ENCODE measurements at regions not wholly inside any gene's neighbourhood (a gene's known extent, or its start where the extent isn't known, plus 50 kb on each side); places are given as distances from the start of the nearest gene placed in this dataset.

- intact Hi-C loops (cut with micrococcal nuclease): loop anchor here (5.0 kb wide), 1 partner anchor 153 kb away; the partner anchor contains the start of gene ID2
- no peak overlapping the region for H3K27ac Mint-ChIP-seq
- DNase-seq (no peak), ATAC-seq (ENCODE audit: low read depth) (no peak)
- no peak overlapping the region for H3K4me3 Mint-ChIP-seq
- H3K9me3 Mint-ChIP-seq: peaks cover 11% of the 10 kb centered on the region
- H3K36me3 Mint-ChIP-seq (ENCODE audit: low read depth): no peaks in the 10 kb centered on the region
- POLR2A ChIA-PET: interaction anchor here (1.0 to 1.2 kb wide), 2 partner anchors 10 to 14 kb away, joined by 3 to 5 read pairs; no protein-coding TSS in a partner anchor
- H3K4me1 Mint-ChIP-seq: peaks cover 27% of the 10 kb centered on the region
- CTCF ChIA-PET: no interaction called here
- peaks cover 17% of the 10 kb centered on the region for H3K27me3 Mint-ChIP-seq
- TF ChIP-seq, protein P1, sequence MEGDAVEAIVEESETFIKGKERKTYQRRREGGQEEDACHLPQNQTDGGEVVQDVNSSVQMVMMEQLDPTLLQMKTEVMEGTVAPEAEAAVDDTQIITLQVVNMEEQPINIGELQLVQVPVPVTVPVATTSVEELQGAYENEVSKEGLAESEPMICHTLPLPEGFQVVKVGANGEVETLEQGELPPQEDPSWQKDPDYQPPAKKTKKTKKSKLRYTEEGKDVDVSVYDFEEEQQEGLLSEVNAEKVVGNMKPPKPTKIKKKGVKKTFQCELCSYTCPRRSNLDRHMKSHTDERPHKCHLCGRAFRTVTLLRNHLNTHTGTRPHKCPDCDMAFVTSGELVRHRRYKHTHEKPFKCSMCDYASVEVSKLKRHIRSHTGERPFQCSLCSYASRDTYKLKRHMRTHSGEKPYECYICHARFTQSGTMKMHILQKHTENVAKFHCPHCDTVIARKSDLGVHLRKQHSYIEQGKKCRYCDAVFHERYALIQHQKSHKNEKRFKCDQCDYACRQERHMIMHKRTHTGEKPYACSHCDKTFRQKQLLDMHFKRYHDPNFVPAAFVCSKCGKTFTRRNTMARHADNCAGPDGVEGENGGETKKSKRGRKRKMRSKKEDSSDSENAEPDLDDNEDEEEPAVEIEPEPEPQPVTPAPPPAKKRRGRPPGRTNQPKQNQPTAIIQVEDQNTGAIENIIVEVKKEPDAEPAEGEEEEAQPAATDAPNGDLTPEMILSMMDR (IDR thresholded peaks at IDR 0.05): no peak
Measured at GRCh38 chr2:8528863-8529262, 153.0 kb upstream of the ID2 start.

DNA sequence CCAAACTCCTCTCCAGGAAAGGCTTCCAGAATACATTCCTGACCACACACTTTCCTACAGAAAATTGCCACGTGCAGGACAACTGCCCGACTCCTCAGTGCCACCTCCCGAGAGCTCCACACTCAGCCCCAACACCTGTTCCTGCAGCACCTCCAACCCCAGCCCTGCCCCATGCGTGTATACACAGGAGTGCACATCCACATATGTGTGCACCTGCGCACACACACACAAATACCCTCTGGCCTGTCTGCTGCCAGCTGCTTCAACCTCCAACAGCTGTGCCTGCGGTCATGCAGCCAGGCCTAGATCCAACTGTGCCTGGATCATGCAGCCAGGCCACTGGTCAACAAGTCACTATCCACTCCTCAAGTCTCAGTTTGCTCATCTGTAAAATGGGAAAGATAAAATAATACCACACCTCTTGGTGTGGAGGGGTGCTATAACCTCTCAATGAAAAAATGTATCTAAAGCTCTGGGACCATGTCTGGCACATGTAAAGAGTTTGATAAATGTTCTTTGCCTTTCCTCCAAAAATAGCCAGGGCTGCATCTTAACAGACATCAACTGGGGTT, 152.1 kb upstream of the ID2 start:
- H3K4me3 Mint-ChIP-seq: no peak overlapping the region

DNA sequence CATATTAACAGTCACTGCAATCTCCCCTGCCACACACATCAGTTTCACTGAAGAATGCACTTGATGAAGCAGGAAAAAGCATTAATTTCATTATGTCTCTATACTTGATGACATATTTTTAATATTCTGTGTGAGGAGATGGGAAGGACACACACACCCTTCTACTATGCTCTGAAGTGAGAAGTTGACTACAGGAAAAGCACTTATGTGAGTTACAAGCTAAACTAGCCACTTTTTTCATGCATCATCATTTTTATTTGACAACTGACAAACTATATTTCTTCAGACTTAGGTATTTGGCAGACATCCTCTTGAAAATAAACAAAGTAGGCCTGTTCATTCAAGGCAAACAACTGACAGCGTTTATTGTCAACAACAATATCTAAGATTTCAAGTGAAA, 150.4 kb upstream of the ID2 start:
- TF ChIP-seq, protein P1 (IDR thresholded peaks at IDR 0.05): no peak

More for the DNA sequence above, 152.1 kb upstream of the ID2 start:
- ChIA-PET POLR2A (interaction anchor here (1.2 kb wide), 1 partner anchor 9 kb away, joined by 5 read pairs; no protein-coding TSS in a partner anchor), CTCF (no interaction called here)
- Mint-ChIP-seq H3K27ac (peak overlapping the region; percentile 39), H3K36me3 (ENCODE audit: low read depth) (no peaks in the 10 kb centered on the region), H3K9me3 (peaks cover 11% of the 10 kb centered on the region), H3K4me1 (peaks cover 31% of the 10 kb centered on the region), H3K27me3 (peaks cover 14% of the 10 kb centered on the region)
- no peak for DNase-seq
- intact Hi-C loops (cut with micrococcal nuclease): loop anchor here (5.0 kb wide), 1 partner anchor 153 kb away; the partner anchor contains the start of gene ID2
- TF ChIP-seq, protein P1 (IDR thresholded peaks at IDR 0.05): no peak
- no peak for ATAC-seq (ENCODE audit: low read depth)

GRCh38 chr2:8532438-8532837, 149.4 kb upstream of the ID2 start:
- H3K36me3 Mint-ChIP-seq (ENCODE audit: low read depth): no peaks in the 10 kb centered on the region
- intact Hi-C loops (cut with micrococcal nuclease): no loop called here
- H3K4me3 Mint-ChIP-seq: no peak overlapping the region
- DNase-seq (no peak), ATAC-seq (ENCODE audit: low read depth) (no peak)
- H3K4me1 Mint-ChIP-seq: peaks cover 28% of the 10 kb centered on the region
- TF ChIP-seq, protein P1 (IDR thresholded peaks at IDR 0.05): no peak
- H3K27me3 Mint-ChIP-seq: peaks cover 17% of the 10 kb centered on the region
- ChIA-PET CTCF (no interaction called here), POLR2A (interaction anchor here (1.1 kb wide), 1 partner anchor 11 kb away, joined by 3 read pairs; no protein-coding TSS in a partner anchor)
- H3K9me3 Mint-ChIP-seq: peaks cover 11% of the 10 kb centered on the region
- peak overlapping the region; percentile 42 for H3K27ac Mint-ChIP-seq

More for the DNA sequence above, 150.4 kb upstream of the ID2 start:
- DNase-seq (no peak), ATAC-seq (ENCODE audit: low read depth) (no peak)
- peaks cover 30% of the 10 kb centered on the region for H3K4me1 Mint-ChIP-seq
- intact Hi-C loops (cut with micrococcal nuclease): no loop called here
- H3K36me3 Mint-ChIP-seq (ENCODE audit: low read depth): no peaks in the 10 kb centered on the region
- ChIA-PET CTCF (no interaction called here), POLR2A (interaction anchor here (1.1 kb wide), 1 partner anchor 12 kb away, joined by 3 read pairs; no protein-coding TSS in a partner anchor)
- H3K27me3 Mint-ChIP-seq: peaks cover 13% of the 10 kb centered on the region
- H3K4me3 Mint-ChIP-seq: no peak overlapping the region
- peaks cover 11% of the 10 kb centered on the region for H3K9me3 Mint-ChIP-seq
- no peak overlapping the region for H3K27ac Mint-ChIP-seq

DNA sequence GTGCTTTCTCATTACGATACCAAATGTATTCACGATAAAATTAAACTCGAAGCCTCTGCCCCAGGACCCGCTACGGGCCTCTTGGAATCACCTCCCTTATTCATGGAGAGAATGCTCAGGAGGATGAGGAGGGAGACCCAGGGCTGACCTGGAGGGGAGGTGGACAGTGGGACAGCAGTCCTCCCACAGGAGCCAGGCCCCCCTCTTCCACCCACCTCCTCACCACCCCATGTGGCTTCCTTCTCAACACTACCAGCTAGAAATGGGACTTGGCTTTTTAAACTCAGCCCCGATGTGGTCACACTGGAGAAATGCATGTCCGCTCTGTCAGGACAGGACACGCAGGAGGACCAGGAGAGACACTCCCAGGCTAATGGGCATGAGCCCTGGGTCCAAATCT, 147.9 kb upstream of the ID2 start:
- H3K9me3 Mint-ChIP-seq: peaks cover 11% of the 10 kb centered on the region
- DNase-seq (no peak), ATAC-seq (ENCODE audit: low read depth) (no peak)
- TF ChIP-seq, protein P1 (IDR thresholded peaks at IDR 0.05): no peak
- CTCF ChIA-PET: no interaction called here
- intact Hi-C loops (cut with micrococcal nuclease): no loop called here
- no peak overlapping the region for H3K4me3 Mint-ChIP-seq
- H3K4me1 Mint-ChIP-seq: peaks cover 33% of the 10 kb centered on the region
- H3K27ac Mint-ChIP-seq: no peak overlapping the region
- no peaks in the 10 kb centered on the region for H3K36me3 Mint-ChIP-seq (ENCODE audit: low read depth)
- POLR2A ChIA-PET: no interaction called here
- peaks cover 21% of the 10 kb centered on the region for H3K27me3 Mint-ChIP-seq

Data from activated B cell treated with CpG ODN at 0.5 μM for 24 hours (primary cell).